ENCODE measurements at regions not wholly inside any gene's neighbourhood (a gene's known extent, or its start where the extent isn't known, plus 50 kb on each side); places are given as distances from the start of the nearest gene placed in this dataset.

GRCh38 chr6:163679012-163679660 lies 264.6 kb downstream of the QKI start:
- Histone ChIP-seq H3K4me1 (replicated peaks) (no peaks in the 10 kb centered on the region), H3K9me3 (no peaks in the 10 kb centered on the region), H3K36me3 (no peaks in the 10 kb centered on the region), H3K27me3 (replicated peaks; ENCODE audit: insufficient read depth) (no peaks in the 10 kb centered on the region), H3K4me3 (no peak overlapping the region), H3K27ac (no peak overlapping the region)
- 98% methylated on average over 3 of the region's 3 CpGs for WGBS
- intact Hi-C loops (cut with DNase I): no loop called here
- no peak for DNase-seq (ENCODE audit: low spot score)
- TF ChIP-seq CTCF (IDR thresholded peaks at IDR 0.05) (no peak), POLR2A (IDR thresholded peaks at IDR 0.05) (no peak), POLR2AphosphoS5 (IDR thresholded peaks at IDR 0.05) (no peak)

GRCh38 chr6:163675611-163676010 lies 261.1 kb downstream of the QKI start:
- no peaks in the 10 kb centered on the region for H3K27me3 ChIP-seq (replicated peaks; ENCODE audit: insufficient read depth)
- H3K27ac ChIP-seq: no peak overlapping the region
- no peaks in the 10 kb centered on the region for H3K36me3 ChIP-seq
- H3K4me3 ChIP-seq: no peak overlapping the region
- no peak for TF ChIP-seq CTCF (IDR thresholded peaks at IDR 0.05)
- no peaks in the 10 kb centered on the region for H3K4me1 ChIP-seq (replicated peaks)
- intact Hi-C loops (cut with DNase I): no loop called here
- DNase-seq (ENCODE audit: low spot score): no peak
- no peaks in the 10 kb centered on the region for H3K9me3 ChIP-seq

- H3K27me3 ChIP-seq (replicated peaks; ENCODE audit: insufficient read depth): no peaks in the 10 kb centered on the region
- no peak for DNase-seq (ENCODE audit: low spot score)
- H3K36me3 ChIP-seq: no peaks in the 10 kb centered on the region
- no peaks in the 10 kb centered on the region for H3K9me3 ChIP-seq
- TF ChIP-seq POLR2A (IDR thresholded peaks at IDR 0.05): no peak
- TF ChIP-seq CTCF (IDR thresholded peaks at IDR 0.05): no peak
- TF ChIP-seq POLR2AphosphoS5 (IDR thresholded peaks at IDR 0.05): no peak
- intact Hi-C loops (cut with DNase I): no loop called here
- no peaks in the 10 kb centered on the region for H3K4me1 ChIP-seq (replicated peaks)
- no peak overlapping the region for H3K4me3 ChIP-seq
- H3K27ac ChIP-seq: no peak overlapping the region
- 78% methylated on average over 3 of the region's 3 CpGs for WGBS
Observed at GRCh38 chr6:163672710-163673109, 258.2 kb downstream of the QKI start.

GRCh38 chr6:163671791-163672190 lies 257.3 kb downstream of the QKI start:
- WGBS: 96% methylated on average over 25 of the region's 25 CpGs
- no peak overlapping the region for H3K4me3 ChIP-seq
- DNase-seq (ENCODE audit: low spot score): no peak
- no peak for TF ChIP-seq POLR2AphosphoS5 (IDR thresholded peaks at IDR 0.05)
- TF ChIP-seq POLR2A (IDR thresholded peaks at IDR 0.05): no peak
- TF ChIP-seq CTCF (IDR thresholded peaks at IDR 0.05): no peak
- no peaks in the 10 kb centered on the region for H3K36me3 ChIP-seq
- intact Hi-C loops (cut with DNase I): no loop called here
- no peaks in the 10 kb centered on the region for H3K27me3 ChIP-seq (replicated peaks; ENCODE audit: insufficient read depth)
- no peak overlapping the region for H3K27ac ChIP-seq
- no peaks in the 10 kb centered on the region for H3K9me3 ChIP-seq
- peaks cover 4% of the 10 kb centered on the region for H3K4me1 ChIP-seq (replicated peaks)

GRCh38 chr6:163671355-163671754 lies 256.8 kb downstream of the QKI start:
- TF ChIP-seq CTCF (IDR thresholded peaks at IDR 0.05) (no peak), POLR2AphosphoS5 (IDR thresholded peaks at IDR 0.05) (no peak), POLR2A (IDR thresholded peaks at IDR 0.05) (no peak)
- DNase-seq (ENCODE audit: low spot score): no peak
- WGBS: 97% methylated on average over 19 of the region's 19 CpGs
- intact Hi-C loops (cut with DNase I): no loop called here
- Histone ChIP-seq H3K4me3 (no peak overlapping the region), H3K9me3 (no peaks in the 10 kb centered on the region), H3K27ac (no peak overlapping the region), H3K36me3 (no peaks in the 10 kb centered on the region), H3K4me1 (replicated peaks) (peaks cover 5% of the 10 kb centered on the region), H3K27me3 (replicated peaks; ENCODE audit: insufficient read depth) (no peaks in the 10 kb centered on the region)
